Aorta (tissue), 5 donors: ENCODE measurements at regions not wholly inside any gene's neighbourhood (a gene's known extent, or its start where the extent isn't known, plus 50 kb on each side); places are given as distances from the start of the nearest gene placed in this dataset.

Experiments
- ATAC-seq: fragments of 200-7000 bp; cut with Tn5 transposase; one replicate; pipeline ENCODE4 v1.9.1; 2022; ENCODE audit warnings: moderate library complexity; ENCODE audit not compliant: low FRiP score
- DNase-seq, 2 donors: peaks; one replicate each; pipeline ENCODE4 v3.0.0-alpha.2; 2020
- H3K27ac ChIP-seq, 2 donors: one replicate each; pipeline ENCODE4 v1.5.1; 2013; ENCODE audit warnings: low read length in 2 of 2, mild to moderate bottlenecking in 2 of 2, moderate library complexity in 2 of 2, control low read depth in 1 of 2, inconsistent platforms in 1 of 2, low read depth in 1 of 2
- H3K27me3 ChIP-seq, 2 donors: one replicate each; pipeline ENCODE4 v1.6.1; 2013; ENCODE audit warnings: control low read depth in 1 of 2, low read length in 1 of 2, mild to moderate bottlenecking in 1 of 2, moderate library complexity in 1 of 2; ENCODE audit not compliant: insufficient read depth in 2 of 2, control insufficient read depth in 1 of 2
- H3K36me3 ChIP-seq, 2 donors: one replicate each; pipeline ENCODE4 v1.6.1; 2013; ENCODE audit warnings: control low read depth in 1 of 2, low read length in 1 of 2, mild to moderate bottlenecking in 1 of 2; ENCODE audit not compliant: insufficient read depth in 2 of 2, control insufficient read depth in 1 of 2
- H3K4me1 ChIP-seq, 2 donors: one replicate each; pipeline ENCODE4 v1.6.1; 2013; ENCODE audit warnings: low read length in 2 of 2, control low read depth in 1 of 2, mild to moderate bottlenecking in 1 of 2, moderate library complexity in 1 of 2; ENCODE audit not compliant: insufficient read depth in 2 of 2, control insufficient read depth in 1 of 2
- H3K4me3 ChIP-seq, 2 donors: one replicate each; pipeline ENCODE4 v1.5.1; 2013; ENCODE audit warnings: low read length in 2 of 2, control low read depth in 1 of 2, mild to moderate bottlenecking in 1 of 2
- H3K9me3 ChIP-seq: one replicate; pipeline ENCODE4 v1.6.1; 2013; ENCODE audit warnings: mild to moderate bottlenecking, low read length; ENCODE audit not compliant: control insufficient read depth
- WGBS, 2 donors: extraction: QIAGEN DNeasy Blood & Tissue Kit; methylation state at CpG; one replicate each; pipeline ENCODE4 v1.1.7; 2013; 5-methylcytosine and 5-hydroxymethylcytosine counted together
- intact Hi-C, 2 donors: fragments of 100-400 bp; cut with DNase I; formaldehyde crosslinking; loops; one replicate each; pipeline versions ENCODE4 v1.14.2 to v1.15.0; 2022
- donor health status: healthy with polysubstance abuse.
- donor health status: Bipolar disorder and iron deficiency.
- donor health status: DM: no; HTN: no; CAD: no.
- donor health status: DM: no; HTN: no; CAD: no.
- donor health status: DM: yes; HTN: yes; CAD: no.

DNA sequence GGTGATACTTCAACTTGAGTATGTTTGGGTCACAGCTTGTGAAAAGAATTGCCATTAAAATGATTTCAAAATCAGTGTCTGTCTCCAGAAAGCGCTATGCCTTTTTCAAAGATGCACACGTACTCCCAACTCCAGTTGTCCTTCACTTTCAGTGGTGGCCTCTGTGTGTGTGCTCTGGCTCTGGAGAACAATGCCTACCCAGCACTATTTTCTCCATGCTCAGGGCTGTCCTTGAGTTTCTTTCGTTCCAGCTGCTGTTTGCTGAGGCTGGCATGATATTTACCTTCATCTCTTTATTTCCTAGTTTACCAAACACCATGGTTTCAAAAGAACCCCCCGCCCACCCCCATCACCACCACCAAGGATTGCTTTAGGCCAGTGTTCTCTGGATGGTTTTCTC, 136.8 kb downstream of the QRSL1 start:
- no peak overlapping the region for H3K4me3 ChIP-seq
- intact Hi-C loops = no loop called here
- WGBS, 2 donors = 81 to 88% methylated on average over 4 of the region's 4 CpGs
- no peaks in the 10 kb centered on the region for H3K4me1 ChIP-seq
- no peak for DNase-seq
- no peak for ATAC-seq
- H3K27ac ChIP-seq = no peak overlapping the region
- H3K27me3 ChIP-seq = no peaks in the 10 kb centered on the region
- no peaks in the 10 kb centered on the region for H3K36me3 ChIP-seq
- H3K9me3 ChIP-seq = no peaks in the 10 kb centered on the region

DNA sequence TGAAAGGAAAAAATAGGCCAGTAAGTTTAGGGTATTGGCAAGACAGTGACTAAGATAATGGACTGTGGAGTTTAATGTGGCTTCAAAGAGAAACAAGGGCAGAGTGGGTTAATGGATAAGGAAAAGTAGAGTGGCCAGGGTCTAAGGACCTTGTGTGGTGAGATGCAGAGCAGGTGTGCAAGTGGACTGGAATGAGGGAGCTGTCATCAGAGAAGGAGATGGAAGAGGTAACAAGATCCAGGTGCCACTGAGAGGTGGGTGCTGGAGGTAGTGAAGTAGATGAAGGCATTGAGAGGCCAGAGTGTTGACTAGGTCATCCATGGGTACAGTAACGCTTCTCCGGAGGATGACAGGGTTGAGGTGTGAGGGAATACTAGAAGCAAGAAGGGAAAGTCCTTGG, 136.1 kb downstream of the QRSL1 start:
- no peak for DNase-seq
- whole genome bisulfite sequencing, 2 donors = 93 to 97% methylated on average over 2 of the region's 2 CpGs
- no peaks in the 10 kb centered on the region for H3K9me3 ChIP-seq
- H3K4me3 ChIP-seq = no peak overlapping the region
- no peaks in the 10 kb centered on the region for H3K4me1 ChIP-seq
- intact Hi-C loops = no loop called here
- no peak overlapping the region for H3K27ac ChIP-seq
- no peaks in the 10 kb centered on the region for H3K36me3 ChIP-seq
- H3K27me3 ChIP-seq = no peaks in the 10 kb centered on the region
- no peak for ATAC-seq

DNA sequence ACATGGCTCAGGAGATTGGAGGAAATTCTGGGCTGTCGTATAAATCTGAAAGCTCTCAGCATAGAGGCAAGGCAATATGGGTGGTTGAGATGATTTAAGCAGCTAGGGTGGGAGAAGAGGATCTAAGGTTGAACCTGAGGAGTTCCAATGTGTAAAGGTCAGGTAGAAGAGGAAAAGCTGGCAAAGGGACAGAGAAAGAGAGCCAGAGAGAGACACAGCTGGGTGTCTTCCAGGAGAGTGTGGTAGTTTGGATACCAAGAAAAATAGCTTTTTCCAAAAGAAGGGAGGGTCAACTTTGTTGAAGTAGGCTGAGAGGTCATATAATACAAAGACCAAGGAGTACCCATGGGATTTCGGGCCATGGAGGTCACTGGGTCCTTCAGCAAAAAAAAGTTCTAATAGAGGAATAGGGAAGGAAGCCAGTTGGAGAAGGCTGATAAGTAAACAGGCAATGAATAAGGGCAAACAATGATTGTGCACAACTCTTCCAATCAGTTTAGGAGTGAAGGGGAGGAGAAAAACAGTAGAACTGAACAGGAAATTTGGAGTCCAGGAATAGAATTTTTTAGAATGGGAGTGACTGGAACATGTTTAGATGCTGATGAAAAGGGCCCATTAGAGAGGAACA, 135.1 kb downstream of the QRSL1 start:
- no peaks in the 10 kb centered on the region for H3K9me3 ChIP-seq
- 80 to 88% methylated on average over 2 of the region's 2 CpGs for WGBS, 2 donors
- no peak overlapping the region for H3K4me3 ChIP-seq
- intact Hi-C loops = no loop called here
- H3K4me1 ChIP-seq = no peaks in the 10 kb centered on the region
- no peak overlapping the region for H3K27ac ChIP-seq
- no peaks in the 10 kb centered on the region for H3K27me3 ChIP-seq
- ATAC-seq (no peak), DNase-seq (no peak)
- no peaks in the 10 kb centered on the region for H3K36me3 ChIP-seq

DNA sequence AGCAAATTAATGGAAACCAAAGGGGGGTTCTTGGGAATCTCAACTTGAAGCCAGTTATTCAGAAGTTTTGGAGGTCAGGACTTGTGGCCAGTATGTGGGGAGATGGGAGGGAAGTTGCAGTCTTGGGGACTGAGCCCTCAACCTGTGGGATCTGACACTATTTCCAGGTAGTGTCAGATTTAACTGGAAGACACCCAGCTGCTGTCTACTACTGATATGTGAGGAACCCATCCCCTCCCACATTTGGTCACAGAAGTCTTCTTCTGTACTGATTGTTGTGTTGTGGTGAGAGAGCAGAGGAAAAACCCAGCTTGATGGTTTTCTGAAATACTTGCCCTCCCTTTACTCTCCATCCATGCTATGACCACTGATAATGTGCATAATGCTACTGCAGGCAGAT, 134.0 kb downstream of the QRSL1 start:
- intact Hi-C loops = no loop called here
- Histone ChIP-seq H3K27me3 (no peaks in the 10 kb centered on the region), H3K36me3 (no peaks in the 10 kb centered on the region), H3K4me3 (no peak overlapping the region), H3K4me1 (no peaks in the 10 kb centered on the region), H3K27ac (no peak overlapping the region), H3K9me3 (no peaks in the 10 kb centered on the region)
- no peak for DNase-seq
- ATAC-seq = no peak

DNA sequence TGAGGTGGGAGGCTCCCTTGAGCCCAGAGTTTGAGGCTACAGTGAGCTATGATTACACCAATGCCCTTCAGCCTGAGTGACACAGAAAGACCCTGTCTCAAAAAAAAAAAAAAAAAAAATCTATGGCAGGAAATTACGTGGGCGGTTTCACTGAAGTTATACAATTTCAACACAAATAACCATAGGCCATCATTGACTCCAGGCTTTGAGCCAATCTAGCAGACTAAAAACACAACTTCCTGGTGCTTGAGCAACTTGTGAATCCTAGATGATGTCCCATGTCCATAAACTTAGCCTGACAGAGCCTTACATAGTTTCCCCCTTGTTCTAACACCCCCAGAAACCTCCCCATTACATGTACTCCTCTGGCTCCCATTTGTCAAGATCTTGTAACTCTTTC, 131.8 kb downstream of the QRSL1 start:
- no peak overlapping the region for H3K4me3 ChIP-seq
- WGBS, 2 donors = 84 to 94% methylated on average over 2 of the region's 2 CpGs
- H3K27me3 ChIP-seq = no peaks in the 10 kb centered on the region
- ATAC-seq = no peak
- H3K4me1 ChIP-seq = no peaks in the 10 kb centered on the region
- intact Hi-C loops = no loop called here
- H3K9me3 ChIP-seq = no peaks in the 10 kb centered on the region
- H3K36me3 ChIP-seq = no peaks in the 10 kb centered on the region
- no peak for DNase-seq
- no peak overlapping the region for H3K27ac ChIP-seq

DNA sequence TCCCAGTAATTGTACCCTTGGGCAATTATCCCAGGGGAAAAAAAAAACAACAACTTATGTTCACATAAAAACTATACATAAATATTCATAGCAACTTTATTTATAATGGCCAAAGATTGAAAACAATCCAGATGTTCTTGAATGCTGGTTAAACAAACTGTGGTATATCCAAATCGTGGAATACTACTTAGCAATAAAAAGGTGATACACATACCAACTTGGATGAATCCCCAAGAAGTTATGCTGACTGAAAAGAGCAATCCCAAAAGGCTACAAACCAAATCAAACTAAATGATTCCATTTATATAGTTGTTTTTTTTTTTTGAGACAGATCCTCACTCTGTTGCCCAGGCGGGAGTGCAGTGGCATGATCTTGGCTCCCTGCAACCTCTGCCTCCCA, 129.7 kb downstream of the QRSL1 start:
- no peak for DNase-seq
- H3K27ac ChIP-seq = no peak overlapping the region
- no peak for ATAC-seq
- intact Hi-C loops = no loop called here
- no peaks in the 10 kb centered on the region for H3K36me3 ChIP-seq
- H3K4me3 ChIP-seq = no peak overlapping the region
- H3K9me3 ChIP-seq = no peaks in the 10 kb centered on the region
- no peaks in the 10 kb centered on the region for H3K27me3 ChIP-seq
- 91 to 95% methylated on average over 2 of the region's 2 CpGs for WGBS, 2 donors
- no peaks in the 10 kb centered on the region for H3K4me1 ChIP-seq

DNA sequence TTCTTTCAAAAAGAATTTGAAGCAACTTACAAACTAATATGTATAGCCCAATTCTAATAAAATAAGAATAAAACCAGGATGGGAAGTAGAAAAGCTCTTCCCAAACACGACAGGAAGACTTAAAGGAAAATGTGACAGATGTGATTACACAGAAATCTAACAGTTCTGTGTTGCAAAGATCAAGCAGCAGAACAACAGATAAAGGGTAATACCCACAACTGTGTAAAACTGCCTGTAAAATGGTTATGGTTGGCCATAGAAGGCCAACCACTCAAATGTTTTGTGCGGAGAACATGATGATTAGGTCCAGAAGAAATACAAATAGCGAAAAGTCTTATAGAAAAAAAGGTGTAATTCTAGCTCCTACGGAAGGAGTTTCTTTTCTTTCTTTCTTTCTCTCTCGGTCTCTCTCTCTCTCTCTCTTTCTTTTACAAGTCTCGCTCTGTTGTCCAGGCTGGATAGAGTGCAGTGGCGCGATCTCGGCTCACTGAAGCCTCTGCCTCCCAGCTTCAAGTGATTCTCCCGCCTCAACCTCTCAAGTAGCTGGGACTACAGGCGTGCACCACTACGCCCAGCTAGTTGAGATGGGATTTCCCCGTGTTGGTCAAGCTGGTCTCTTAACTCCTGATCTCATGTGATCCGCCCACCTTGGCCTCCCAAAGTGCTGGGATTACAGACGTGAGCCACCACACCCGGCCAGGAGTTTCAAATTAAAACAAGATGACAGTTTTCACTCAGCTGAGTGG, 128.5 kb downstream of the QRSL1 start:
- Histone ChIP-seq H3K36me3 (no peaks in the 10 kb centered on the region), H3K4me3 (no peak overlapping the region), H3K4me1 (no peaks in the 10 kb centered on the region), H3K27me3 (no peaks in the 10 kb centered on the region), H3K9me3 (no peaks in the 10 kb centered on the region), H3K27ac (no peak overlapping the region)
- DNase-seq (no peak), ATAC-seq (no peak)
- intact Hi-C loops = no loop called here
- 77 to 82% methylated on average over 16 of the region's 16 CpGs for WGBS, 2 donors

DNA sequence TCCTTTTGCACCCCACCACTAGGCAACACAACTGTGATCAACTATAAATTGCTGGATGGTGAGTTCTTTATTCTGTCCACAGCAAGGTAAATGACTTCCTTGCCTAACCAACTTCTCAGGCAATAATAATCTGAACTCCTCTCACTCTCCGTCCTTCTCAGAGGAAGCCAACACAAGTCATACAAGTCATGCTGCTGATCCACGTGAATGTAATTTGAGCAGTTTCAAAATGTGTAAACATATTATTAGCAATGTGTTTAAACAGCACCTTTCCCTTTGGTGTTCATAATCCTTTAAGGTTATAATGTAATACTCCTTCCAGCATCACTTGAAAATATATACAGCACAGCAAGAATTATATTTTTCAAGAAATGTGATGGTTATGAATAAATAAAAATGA, 127.9 kb downstream of the QRSL1 start:
- Histone ChIP-seq H3K27ac (no peak overlapping the region), H3K9me3 (no peaks in the 10 kb centered on the region), H3K27me3 (no peaks in the 10 kb centered on the region), H3K36me3 (no peaks in the 10 kb centered on the region), H3K4me3 (no peak overlapping the region), H3K4me1 (no peaks in the 10 kb centered on the region)
- WGBS, 2 donors = 43 to 60% methylated on average over 2 of the region's 2 CpGs
- ATAC-seq (no peak), DNase-seq (no peak)
- intact Hi-C loops = no loop called here

DNA sequence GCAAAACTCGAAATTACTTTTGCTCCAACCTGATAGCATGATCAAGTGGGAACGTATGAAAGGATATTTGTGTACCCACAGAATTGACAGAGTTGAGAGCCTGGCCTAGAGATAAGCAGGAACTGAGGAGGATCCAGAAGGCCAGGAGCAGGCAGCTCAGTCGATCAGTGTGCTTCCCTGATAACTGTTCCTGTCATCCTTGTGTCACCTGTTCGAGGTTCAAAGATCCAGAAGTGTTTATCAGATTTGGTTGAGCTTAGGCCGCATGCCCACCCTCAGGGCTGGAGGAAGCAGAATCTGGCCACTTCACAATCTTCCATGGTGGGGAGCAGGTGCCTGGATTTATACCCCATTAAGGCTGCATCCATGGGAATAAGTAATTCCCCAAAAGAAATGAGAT, 124.8 kb downstream of the QRSL1 start:
- Histone ChIP-seq H3K4me3 (no peak overlapping the region), H3K36me3 (no peaks in the 10 kb centered on the region), H3K27me3 (no peaks in the 10 kb centered on the region), H3K27ac (no peak overlapping the region), H3K4me1 (no peaks in the 10 kb centered on the region), H3K9me3 (no peaks in the 10 kb centered on the region)
- WGBS, 2 donors = 81 to 88% methylated on average over 5 of the region's 5 CpGs
- intact Hi-C loops = no loop called here
- no peak for ATAC-seq
- DNase-seq = no peak
